ENCODE measurements at regions not wholly inside any gene's neighbourhood (a gene's known extent, or its start where the extent isn't known, plus 50 kb on each side); places are given as distances from the start of the nearest gene placed in this dataset.

- no peak for TF ChIP-seq EZH2 (IDR thresholded peaks at IDR 0.05; ENCODE audit: insufficient read depth, low read length)
- no peak for TF ChIP-seq CTCF (IDR thresholded peaks at IDR 0.05; ENCODE audit: insufficient read depth, low read depth, low read length)
These were observed 62.5 kb downstream of the EXOSC2 start for GRCh38 chr9:130756037-130756436.
